NCI-H2081 treated with DMSO at 0.1 percent for 48 hours (cell line): ENCODE measurements at regions not wholly inside any gene's neighbourhood (a gene's known extent, or its start where the extent isn't known, plus 50 kb on each side); places are given as distances from the start of the nearest gene placed in this dataset.

ENCODE experiments used
- DNase-seq: peaks from one replicate; lab custom pipeline; 2025; lab: John Stamatoyannopoulos, UW

DNA sequence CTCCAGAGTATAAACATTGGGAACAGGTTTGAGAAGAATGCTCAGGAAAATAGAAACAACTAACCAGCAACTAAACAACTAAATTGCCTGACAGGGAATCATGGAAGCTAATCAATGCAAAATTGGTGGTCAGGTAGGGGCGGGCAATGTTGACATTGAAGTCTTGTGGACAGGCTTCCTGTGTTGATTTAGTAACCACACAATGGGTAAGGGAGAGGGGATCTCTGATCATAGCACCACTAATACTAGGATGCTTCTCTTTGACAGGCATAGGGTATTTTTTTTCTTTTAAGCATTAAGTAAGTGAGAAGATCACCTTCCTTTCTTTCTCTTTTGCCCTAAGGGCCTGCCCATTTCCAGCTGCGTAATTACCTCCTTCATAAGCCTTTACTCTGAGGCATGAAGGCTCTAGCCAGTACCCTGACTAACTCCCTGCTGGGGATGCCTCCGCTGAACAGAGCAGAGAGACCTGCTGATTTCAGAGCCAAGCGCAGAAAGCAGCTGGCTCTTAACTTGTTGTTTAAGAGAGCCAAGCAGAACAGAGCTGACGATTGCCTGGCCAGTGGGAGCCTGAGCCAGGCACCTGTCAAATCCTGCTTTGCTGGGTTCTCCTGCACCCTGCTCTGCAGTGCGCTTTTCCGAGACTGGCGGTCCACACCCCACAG, 118.7 kb downstream of the BMP2 start:
- DNase-seq = no peak

DNA sequence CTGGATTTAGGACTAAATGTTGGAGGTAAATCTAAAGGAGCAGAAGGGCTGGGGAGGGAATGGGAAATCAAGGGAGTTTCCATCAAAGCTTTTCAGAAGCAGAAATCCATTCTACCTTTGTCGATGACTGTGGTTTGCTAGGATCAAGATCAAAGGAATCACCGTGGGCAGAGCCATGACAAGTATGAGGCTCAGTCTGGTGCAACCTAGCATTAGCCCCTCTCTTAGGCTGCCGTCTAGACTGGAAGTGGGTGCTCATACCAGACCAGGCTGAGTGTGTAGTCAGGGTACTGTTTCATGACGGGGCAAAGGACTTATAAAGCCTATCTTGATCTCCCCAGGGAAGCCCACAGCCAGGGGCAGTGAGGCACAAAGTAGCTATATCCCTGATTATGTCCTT, 120.5 kb downstream of the BMP2 start:
- DNase-seq = no peak

DNA sequence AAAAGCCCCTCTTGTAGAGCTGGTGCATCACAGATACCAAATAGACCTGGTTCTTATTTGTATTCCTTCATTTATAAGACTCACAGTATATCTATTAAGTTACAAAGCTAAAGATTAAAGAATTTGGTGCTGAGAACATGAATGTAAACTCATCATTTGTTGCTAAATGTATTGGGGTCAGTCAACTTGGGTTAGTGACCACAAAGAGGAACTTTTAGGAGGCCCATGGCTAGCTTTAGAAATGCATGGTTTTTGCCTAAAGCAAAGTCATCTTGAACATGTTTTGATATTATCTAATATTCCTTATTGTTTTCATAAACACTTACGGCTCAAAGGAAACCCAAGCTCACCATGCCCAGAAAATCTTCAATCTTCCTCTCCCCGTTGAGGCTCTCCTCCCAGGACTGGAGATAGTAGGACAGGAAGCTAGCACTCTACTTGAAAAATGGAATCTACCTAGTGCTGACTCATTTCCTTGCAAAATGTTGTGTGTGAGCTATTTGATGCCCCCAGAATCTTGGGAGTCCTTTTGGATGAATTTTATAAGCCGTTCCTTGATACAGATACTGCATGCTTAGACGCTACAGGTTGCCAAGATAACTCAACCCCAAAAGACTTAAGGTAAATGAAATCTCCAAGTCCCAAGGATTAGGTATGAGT, 121.4 kb downstream of the BMP2 start:
- DNase-seq = no peak

DNA sequence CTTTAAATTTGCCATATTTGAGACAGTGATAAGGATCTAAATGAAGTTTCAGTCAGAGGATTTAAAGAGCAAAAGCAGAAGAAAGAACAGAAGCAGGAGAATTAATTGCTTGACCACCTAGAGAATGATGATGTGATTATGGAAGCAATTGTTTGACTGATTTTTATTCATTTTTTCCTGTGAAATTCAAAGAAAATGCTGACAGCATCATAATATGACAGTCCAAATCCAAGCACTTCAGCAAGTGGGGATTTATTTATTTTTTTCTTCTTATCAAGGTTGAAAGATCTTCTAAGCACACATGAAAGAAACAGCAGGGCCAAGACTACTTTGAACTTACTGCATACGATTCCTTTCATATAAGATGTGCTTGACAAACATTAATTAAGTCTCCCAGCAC, 125.2 kb downstream of the BMP2 start:
- DNase-seq = no peak

DNA sequence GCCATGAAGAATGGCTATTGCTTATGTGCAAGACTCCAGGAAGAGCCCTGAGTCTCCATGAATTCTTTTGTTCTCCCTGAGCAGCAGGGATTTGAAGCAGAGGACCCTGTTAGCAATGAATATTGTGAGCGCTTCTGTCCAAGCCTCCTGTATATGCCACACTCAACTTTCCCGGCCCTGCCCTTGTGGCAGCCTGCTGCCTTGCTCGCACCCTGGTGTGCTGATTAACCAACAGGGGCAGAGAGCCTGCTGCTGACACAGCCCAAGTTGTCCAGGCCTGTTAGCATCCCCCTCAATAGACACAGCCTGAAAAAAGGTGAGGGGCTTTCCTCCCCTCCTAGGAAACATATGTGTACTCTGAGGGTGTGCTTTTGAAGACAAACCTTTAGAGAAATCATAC, 131.4 kb downstream of the BMP2 start:
- no peak for DNase-seq

DNA sequence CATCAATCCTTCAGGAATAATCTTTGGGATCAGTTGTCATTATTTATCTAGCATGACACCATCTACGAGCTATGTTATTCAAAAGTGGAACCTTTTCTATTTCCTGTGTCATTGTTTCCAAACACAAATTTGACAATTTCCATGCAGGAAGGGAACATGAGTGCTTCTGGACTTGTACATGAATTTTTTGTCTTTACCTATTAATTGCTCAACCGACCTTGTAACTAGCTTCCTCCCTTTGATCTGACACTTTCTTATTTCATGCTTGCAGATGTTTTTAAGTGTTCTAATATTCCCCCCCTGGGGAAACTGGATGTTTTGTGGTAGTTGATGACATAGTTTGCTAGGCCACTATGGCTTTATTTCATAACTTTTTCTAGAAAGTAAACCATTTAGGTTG, 139.4 kb downstream of the BMP2 start:
- DNase-seq = no peak

DNA sequence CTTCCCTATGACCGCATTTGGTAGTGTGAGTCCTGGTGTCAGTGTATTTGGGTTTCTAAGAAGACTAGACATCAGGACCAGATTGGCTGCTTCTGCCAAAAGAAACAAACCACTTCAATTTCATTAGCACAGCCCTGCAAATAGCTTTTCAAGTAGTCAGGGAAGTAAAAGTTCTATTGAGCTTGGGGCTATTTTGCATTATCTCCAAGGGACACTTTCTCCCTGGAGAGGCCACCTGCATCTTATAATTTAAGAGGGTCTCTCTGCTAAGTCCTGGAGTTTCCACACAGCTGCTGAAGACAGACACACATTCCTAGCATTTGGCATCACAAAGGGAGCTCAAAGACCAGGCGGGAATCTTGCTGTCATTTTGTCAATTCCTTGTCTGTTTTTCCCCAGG, 141.2 kb downstream of the BMP2 start:
- no peak for DNase-seq

DNA sequence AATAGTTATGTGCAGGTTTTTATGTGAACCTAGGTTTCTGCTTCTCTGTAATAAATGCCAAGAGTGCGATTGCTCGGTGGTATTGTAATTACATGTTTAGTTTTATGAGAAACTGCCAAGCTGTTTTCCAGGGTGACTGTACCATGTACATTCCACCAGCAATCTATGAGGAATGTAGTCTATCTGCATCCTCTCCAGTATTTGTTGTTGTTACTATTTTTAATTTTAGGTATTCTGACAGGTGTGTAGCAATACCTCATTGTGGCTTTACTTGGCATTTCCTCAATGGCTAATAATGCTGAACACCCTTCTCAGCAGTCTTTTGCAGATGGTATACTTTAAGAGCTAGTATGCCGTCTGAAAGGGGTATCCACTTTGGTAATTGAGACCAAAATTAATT, 142.1 kb downstream of the BMP2 start:
- no peak for DNase-seq

DNA sequence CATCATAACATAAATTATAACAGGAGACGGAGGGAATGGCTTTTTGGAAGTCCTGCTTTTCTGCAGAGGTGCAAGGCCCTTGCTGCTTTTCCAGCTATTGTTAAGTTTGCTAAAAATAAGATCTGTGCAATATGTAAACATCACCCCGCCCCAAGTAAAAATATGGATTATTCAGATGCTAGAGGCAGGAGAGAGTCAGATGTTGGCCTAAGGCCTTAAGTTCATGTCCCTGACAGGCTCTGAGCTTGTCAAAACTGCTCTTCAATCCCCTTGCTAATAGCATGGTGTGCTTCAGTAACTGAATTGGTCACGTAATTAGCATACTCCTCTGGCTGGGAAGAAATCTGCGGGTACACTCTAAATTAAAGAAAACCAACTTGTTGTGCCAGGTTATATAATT, 147.5 kb downstream of the BMP2 start:
- DNase-seq = no peak

DNA sequence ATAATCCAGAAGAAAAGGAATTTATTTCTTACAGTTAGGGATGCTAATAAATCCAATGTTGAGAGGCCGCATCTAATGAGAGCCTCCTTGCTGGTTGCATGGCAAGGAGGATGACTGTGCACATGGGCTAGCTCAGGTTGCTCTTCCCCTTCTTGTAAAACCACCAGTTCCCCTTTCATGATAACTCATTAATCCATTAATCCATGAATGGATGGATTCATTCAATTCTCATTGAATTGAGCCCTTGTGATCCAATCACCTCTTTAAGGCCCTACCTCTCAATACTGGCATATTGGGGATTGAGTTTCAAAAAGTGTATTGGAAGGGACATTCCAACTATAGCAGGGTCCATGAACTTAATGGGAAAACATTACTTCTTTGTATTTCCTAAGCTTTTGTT, 149.5 kb downstream of the BMP2 start:
- no peak for DNase-seq

DNA sequence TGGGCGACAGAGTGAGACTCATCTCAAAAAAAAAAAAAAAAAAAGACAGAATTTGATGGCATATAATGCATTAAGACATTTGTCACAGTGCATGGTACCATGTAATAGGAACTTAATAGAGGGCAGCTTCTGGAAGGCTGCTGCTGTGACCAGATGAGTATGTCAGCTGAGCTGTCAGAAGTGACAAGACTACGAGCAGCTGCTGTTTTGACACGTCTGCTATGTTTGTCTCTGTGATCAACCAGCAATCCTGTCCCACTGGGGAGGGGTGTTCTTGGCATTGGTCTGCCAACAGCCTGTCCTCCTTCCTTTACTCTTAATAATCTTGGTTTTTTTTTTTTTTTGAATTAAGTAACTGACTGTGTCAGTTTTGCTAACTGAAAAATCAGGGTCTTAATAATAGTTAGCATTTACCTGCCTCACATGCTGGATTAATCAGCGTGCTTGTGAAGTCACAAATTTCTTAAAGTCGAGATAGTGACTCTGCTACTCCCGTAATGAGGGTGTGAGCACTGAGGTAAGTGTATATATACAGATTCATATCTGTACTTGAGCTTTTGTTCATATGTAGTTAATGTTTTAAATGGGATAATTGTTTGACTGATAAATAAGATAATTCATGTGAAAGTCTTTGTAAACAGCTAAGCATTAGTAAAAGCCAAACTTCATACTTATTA, 152.4 kb downstream of the BMP2 start:
- no peak for DNase-seq

DNA sequence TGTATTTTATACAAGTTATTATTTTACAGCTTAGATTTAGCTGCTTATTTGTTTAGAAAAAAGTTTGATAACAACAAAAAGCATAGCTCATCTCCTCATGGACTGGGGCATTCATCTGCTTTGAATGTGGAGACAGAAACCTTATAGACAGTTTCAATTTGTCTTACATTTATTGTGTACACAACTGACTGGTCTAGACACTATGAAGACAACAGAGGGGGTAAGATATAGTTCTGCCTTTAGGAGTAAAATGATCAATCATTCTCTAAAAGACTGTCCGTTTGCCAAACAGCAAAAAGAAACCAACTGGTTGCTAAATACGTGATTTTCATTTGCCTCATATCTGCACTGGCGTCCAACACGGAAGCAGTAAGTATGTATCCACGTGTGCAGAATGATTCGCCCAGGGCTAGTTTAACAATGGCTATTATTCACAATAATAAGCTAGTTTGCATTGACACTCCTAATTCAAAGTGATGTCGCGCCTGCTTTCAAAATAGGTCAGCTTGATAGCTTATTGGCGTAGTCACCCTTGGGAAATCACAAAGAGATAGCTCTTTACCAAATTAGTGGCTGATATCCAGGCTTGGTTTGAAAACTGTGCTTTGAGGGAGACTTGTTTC, 153.6 kb downstream of the BMP2 start:
- no peak for DNase-seq

DNA sequence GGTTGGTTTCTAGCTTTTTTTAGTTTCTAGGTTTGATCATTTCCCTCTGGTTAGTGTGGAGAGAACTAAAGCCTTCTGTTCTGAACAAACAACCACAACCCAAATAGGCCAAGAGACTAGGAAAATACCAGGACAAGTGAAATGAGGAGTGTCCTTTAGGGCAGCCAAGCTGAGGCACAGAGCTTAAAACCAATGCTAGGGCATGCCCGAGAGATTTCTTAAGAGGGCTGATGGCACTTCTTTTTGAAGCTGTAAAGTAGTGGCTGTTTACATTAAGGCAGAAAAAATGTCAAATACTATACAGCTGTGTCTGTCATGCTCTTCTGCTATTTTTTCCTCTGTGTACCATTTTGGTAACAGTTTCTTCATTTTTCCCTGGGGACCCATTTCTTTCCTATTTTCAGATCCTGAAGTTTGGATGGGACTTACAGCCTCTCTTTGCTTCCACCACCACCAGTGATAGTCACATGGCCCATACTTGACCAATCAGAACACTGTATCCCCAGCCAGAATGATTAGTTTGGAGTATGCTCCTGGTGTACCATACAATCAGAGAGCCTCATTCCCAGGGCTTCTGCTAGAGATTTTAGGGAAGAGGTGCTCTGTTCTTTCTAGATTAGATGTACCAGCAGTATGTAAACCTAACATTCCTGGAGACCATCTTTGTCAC, 154.4 kb downstream of the BMP2 start:
- DNase-seq = no peak

DNA sequence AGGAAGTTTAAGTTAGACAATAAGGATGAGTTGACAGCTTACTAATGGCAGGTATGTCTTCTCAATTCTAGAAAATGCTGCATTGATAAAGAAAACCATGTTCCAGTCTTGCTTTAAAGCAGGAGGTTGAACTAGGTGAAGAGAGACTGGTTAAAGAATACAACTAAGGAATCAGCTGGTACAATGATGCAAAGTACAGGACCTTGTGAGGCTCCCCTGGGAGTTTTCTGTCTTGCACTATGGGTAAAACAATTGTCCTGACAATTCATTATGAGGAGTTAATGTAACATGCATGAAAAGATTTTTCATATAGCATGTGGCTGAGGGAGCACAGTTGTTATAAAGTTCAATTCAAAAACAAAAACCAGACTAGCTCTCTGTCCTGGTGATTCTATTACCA, 157.2 kb downstream of the BMP2 start:
- DNase-seq = no peak

DNA sequence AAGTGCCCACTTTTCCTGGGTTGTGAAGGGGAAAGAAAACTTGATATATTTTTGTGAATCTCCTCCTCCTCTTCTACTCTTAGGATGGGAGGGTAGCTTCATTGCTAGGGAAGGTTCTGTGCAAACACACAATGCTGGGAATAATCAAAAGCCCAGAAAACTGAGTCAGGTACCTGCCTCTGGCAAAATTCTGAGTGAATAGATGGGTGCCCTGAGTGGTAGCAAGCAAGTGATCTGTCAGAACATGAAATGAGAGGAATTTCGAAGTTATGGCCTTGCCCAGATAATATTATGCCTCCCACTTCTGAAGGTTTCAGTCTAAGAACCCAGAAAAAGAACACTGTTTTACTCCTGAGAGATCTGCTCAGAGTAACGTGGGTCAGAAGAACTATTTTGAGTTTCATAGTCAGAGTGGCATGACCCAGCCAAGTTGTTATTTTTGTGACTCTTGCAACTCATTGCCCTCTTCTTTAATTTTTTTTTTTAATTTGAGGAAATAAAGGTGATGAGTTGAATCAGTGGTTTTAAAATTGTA, 158.3 kb downstream of the BMP2 start:
- DNase-seq = no peak

DNA sequence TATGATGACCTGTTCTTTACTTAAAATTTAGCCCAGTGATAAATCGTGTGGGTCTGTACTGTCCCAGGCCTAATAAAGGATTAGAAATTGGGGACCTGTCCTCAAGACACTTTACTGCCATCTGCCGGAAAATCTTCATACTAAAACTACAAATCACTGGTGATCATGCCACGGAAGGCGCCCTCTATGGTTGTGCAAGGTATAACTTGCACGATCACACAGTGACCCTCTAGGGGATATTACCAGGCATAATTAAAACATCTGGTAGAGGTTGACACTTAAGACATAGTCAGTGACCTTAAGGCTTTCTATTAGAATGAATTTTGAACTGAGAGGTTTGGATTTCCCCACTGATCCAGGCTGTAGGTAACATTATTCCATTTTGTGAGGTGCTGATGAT, 172.6 kb downstream of the BMP2 start:
- no peak for DNase-seq

DNA sequence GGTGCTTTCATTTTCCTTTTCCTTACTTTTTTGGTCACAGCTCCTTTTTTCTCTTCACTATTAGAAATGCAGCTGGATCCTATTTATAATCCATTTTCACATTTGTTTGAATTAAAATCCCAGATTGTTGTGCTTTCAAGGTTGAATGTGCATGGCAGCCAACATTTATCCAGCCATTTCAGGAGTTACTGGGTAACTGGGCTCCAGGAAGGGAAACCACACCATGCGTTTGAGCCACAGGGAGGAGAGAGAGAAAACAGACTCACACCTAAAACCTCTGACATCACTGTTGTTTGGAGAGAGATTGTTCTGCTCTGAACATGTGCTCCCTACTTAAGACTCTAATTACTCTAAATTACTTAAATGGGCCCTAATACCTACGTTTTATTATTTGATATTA, 173.4 kb downstream of the BMP2 start:
- no peak for DNase-seq

DNA sequence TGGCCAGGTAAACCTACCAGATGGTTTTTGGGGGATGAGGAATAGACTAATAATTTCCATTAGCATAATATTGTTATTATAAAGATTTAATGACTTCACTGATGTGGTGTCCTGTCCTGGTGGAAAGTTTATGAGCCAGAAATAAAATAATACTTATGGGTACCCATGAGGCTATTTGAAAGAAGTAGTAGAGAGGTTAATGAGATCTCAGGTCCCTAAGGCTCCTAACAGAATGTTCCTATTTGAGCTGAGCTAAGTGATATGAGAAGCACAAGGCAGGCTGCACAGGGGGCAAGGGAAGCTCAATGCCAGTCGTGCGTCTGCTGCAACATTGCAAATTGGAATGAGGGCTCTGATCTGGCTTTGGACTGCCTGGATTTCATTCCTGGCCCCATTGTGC, 174.1 kb downstream of the BMP2 start:
- no peak for DNase-seq

DNA sequence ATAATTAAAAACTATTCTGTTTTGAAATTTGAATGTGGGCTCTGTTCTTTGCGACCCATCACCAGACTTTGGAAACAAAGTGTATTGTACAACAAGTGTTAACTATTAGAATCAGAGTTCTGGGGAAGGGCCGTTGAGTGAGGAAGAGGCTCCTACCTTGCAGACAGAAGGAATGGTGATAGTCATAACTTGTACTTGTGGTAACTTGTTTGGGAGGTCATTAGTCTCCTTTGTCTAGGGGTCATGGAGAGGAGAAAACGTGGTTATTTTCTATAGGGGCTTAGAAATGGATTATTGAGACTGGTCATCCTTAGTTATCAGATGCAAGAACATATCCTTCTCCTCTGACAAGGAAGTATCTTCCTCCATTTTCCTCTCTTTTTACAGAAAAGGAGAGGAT, 174.8 kb downstream of the BMP2 start:
- DNase-seq = no peak

DNA sequence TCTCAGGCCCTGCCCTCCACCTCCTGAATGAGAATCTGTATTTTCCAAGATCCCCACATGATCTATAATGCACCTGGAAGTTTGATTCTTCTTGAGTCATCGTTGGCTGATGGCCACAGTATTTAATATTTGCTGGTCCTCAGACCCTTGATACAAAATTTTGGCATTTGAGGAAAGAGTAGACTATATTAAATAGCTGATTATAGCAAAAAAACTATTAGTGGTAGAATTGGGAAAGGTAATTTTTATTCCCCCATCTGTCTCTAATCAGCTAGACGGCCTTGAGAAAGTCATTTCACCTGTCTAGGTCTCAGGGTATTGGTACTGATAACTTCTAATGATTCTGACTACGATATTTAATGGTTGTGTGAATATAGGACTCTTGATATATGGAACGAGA, 176.8 kb downstream of the BMP2 start:
- DNase-seq = no peak

DNA sequence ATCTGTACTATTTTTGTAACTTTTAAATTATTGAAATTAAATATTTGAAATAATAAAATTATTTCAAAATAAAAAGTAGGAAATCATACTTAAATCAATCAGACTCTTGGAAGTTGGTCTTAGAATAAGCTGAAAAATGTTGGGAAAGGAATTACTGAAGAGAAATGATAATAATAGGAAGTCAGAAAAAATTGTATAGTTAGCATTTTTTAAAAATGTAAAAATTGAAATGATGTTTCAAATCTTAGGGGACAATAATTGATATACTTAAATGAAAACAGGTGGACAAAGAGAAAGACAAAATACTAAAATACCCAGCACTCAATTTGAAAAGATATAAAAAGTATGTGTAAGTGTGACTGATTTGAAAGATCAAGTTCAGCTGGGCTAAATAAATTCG, 186.1 kb downstream of the BMP2 start:
- no peak for DNase-seq

DNA sequence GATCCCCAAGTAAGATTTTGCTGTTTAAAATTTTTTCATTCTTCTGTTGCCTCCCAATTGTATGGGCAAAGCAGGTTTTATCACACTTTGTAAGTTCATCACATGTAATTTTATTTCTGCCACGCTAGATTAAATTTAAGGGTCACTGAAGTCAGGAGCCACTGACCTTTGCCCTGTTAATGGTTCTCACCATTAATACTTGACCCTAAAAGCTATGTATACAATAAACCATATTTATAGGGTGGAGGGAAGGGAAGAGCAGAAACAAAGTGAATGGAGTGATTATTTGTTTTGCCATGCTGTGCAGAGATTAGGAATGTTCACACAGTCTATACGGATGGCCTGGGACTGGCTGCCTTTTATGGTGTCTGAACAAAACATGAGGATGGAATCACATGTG, 186.7 kb downstream of the BMP2 start:
- no peak for DNase-seq
